Middle frontal gyrus (tissue), 1 donor: ENCODE measurements at regions not wholly inside any gene's neighbourhood (a gene's known extent, or its start where the extent isn't known, plus 50 kb on each side); places are given as distances from the start of the nearest gene placed in this dataset.

Source experiments
- DNase-seq: peaks from one replicate; pipeline ENCODE4 v3.0.0-alpha.2; 2015; ENCODE audit warnings: low spot score; ENCODE audit errors: extremely low spot score

DNA sequence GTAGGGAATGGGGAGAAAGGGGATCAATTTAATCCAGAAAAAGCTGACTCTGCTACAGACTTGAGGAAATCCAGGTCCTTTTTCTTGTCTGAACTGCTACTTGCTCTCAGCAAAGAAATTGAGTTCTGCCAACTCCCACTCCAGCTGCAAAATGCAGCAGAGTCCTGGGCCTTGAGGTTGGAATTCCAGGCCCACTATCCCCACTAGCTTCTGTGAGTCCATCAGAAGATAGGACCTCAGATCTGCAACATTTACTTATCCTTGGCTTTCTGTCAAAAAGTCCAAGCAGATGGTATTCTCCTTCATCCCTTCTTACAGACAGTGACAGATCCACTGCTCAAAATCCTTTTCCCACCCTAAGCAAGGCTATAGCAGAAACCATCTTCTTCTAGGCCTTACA lies 219.2 kb downstream of the ARHGAP12 start:
- DNase-seq: no peak

DNA sequence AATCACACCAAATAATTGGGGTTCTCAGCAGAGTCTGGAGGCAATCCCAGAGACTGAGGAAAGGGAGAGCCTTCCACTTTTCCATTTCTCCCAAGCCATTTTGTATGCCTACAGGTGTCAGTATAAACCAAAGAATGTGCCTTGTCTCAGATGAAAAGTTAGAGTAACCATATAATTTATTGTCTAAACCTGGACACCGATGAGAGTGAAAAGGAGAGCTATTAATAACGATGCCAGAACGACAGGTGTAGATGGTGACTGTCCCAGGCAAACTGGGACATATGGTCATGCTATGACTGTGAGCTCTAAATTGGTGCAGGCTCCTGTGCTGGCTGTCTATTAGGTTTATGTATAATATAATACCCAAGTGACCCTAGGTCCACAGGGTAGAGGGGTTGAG lies 219.6 kb downstream of the ARHGAP12 start:
- no peak for DNase-seq

DNA sequence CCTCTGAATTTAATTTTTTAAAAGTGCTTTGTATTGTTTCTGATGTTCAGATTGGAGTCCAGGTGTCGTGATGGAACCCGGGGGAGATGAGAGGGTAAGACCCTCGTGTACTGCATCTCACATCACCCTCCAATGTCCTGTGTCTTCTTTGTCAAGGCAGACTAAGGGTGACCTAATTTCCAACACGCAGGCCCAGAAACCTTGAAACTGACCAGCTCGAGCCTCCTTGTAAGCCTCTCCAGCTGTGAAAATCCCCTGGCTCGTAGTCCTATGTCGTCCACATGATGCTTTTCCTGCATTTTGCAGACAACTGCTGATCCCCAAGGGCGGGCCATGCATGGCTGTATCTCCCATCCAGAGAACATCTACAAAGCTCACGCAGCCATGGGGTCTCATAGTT lies 220.2 kb downstream of the ARHGAP12 start:
- DNase-seq: no peak

DNA sequence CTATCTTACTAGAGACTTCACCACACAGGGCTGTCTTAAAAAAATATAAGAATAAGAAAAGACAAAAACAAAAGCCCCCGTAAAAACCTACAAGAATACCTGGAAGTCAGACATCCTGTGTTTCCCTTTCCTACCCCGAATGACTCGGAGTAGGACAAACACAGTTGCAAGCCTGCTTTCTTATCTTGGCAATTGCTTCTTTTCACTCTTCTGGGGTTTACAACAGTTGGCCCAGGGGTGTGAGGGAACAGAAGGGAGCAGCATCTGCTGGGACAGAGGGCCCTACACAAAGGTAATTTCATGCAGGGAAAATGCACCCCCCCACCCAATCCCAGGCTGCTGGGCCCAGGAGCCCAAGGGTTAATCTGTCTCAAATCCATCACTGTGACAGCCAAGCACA lies 220.6 kb downstream of the ARHGAP12 start:
- no peak for DNase-seq

DNA sequence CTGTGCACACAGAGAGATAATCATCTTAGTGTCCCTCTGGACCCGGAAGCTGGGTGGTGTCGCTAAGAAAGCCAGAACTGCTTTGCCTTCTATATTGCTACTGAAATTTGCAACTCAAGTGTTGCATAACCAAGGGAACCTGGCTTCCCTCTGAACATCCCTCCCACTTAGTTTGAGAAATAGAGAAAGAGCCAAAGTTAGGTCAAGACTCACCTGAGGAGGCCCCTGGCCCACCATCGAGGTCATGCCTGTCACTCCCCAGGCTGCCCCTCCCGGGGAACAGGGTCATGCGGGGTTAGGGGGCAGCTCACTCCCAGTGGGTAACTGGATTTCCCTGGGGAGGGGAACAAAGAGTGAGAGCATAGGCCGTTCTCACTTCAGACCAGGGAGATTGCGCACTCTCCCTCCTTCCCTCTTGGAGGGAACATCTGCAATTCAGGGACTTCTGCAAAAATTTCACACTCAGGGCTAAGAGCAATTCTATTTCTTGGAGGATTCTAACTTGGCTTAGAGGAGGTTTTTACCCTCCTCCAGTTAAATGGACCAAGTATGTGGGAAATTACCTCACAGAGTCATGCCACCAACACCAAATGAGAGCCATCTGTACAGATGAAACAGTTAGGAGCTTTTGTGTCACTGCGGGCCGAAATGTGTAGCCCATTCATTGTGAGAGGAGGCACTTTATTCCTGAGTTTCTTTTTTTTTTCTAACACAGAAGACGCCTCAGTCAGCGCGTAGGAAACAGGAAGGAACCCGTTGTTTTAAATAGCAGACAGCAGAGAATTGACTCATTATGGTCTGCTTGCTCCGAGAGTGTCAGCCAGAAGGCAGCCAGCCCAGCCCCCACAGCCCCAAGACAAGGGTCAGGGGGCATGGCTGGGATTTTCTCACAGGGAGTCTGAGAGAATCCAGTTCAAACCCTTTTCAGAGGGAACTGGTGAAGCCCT lies 221.3 kb downstream of the ARHGAP12 start:
- DNase-seq: peak; percentile 37

DNA sequence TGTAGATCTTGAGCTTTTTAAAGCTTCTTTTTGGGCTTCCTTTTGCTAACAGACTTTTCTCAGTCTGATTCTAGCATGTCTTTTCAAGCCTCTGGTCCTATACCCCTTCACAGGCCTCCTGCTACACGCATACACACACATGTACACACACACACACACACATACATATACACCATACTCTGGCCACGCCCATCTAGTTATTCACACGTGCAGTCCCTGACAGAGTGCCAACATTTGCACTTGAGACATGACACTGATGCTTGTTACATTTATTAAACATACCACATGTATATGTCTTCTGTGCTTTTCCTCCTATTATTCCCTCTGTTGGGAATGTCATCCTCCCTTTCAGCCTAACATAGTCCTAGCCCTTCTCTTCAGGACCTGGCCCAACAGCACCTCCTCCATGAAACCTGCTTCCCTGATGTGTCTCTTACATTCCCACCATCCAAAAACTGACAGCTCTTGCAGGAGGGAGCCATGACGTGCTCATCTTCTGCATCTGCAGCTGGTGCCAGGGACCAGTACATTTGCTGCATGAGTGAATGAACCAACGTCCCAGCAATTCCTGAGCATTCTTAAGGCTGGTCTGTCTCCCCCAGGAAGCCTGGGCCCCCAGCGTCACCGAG lies 222.1 kb downstream of the ARHGAP12 start:
- DNase-seq: no peak

DNA sequence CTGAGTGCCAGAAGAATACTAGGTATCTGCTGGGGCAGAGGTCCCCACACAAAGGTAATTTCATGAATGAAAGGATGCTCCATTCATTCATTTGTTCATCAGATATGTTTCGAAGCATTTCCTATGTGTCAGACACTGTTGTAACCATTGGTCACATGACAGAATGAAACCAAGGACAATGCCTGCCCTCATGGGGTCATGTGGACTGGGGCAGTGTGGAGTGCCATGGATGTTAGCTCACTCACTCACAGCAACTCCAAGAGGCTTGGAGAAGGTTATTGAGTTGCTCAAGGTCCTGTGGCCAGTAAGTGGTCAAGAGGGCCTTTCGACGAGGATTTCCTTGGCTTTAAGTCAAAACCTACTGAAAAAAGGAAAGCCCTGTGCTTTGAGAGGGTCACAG lies 223.5 kb downstream of the ARHGAP12 start:
- no peak for DNase-seq

DNA sequence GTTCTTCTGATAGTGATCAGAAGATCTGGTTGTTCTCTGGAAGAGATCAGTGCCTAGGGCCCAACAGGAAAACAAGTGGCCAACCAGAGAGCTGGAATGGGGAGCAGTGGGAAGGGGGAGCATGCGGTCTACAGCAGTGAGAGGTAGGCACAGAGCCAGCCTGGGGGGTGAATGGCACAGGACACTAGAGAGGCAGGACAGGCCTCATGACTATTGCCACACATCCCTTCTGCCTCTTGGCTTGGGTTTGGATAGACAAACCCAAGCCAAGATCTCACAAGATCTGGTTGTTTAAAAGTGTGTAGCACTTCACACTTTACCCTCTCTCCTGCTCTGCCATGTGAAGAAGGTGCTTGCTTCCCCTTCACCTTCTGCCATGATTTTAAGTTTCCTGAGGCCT lies 224.4 kb downstream of the ARHGAP12 start:
- no peak for DNase-seq

DNA sequence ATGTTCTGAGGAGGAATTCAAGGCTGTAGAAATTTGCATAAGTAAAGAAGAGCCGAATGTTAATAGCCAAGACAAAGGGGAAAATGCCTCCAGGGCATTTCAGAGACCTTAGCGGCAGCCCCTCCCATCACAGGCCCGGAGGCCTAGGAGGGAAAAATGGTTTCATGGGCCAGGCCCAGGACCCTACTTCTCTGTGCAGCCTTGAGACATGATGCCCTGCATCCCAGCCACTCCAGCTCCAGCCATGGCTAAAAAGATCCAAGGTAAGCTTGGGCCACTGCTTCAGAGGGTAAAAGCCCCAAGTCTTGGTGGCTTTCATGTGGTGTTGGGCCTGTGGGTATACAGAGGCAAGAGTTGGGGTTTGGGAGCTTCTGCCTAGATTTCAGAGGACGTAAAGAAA lies 225.7 kb downstream of the ARHGAP12 start:
- no peak for DNase-seq

DNA sequence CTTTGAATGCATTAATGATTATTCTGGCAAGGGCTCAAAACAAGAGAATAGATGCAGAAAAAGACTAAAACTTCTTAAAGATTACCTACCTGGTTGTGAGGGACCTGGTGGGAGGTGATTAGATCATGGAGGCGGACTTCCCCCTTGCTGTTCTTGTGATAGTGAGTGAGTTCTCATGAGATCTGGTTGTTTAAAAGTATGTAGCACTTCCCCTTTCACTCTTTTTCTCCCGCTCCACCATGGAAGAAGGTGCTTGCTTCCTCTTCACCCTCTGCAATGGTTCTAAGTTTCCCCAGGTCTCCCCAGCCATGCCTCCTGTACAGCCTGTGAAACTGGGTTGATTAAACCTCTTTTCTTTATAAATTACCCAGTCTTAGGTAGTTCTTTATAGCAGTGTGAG lies 226.6 kb downstream of the ARHGAP12 start:
- DNase-seq: no peak

DNA sequence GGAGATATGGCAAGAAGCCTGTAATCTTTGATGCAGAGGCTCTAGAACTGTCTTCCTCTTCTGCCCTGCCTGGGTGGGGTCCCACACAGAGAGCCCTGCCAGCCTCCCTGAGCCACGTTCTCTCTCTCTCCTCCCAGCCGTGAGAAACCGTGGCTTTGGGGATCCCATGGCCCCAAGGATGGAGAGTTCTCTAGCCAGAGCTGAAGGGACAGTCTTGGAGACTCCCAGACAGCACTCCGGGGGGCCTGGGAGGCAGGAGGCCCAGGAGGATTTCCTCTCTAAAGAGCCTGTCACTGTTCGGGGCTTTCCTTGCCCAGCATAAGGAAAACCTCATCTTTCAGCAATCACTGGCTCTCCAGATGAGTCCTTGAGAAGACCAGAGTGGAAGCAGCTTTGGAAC lies 227.1 kb downstream of the ARHGAP12 start:
- DNase-seq: no peak

DNA sequence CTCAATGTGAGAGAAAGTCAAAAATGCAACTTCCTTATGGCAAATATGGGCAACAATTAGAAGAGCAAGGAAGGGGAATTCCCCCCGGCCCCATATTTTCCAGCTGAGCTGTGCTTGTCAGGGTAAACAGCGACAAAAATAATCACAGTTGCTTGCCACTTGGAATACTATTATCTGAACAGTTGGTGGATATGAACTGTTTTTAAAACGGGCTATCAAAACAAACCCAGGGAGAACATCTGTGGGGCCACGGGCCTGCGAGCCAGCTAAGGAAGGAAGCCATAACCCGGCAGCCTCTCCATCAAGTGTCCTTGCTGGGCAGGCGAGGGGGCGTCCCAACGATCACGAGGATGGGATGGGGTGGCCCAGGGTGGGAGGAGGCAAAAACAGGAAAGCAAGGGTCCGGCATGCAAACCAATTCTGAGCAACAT lies 228.4 kb downstream of the ARHGAP12 start:
- DNase-seq: no peak

DNA sequence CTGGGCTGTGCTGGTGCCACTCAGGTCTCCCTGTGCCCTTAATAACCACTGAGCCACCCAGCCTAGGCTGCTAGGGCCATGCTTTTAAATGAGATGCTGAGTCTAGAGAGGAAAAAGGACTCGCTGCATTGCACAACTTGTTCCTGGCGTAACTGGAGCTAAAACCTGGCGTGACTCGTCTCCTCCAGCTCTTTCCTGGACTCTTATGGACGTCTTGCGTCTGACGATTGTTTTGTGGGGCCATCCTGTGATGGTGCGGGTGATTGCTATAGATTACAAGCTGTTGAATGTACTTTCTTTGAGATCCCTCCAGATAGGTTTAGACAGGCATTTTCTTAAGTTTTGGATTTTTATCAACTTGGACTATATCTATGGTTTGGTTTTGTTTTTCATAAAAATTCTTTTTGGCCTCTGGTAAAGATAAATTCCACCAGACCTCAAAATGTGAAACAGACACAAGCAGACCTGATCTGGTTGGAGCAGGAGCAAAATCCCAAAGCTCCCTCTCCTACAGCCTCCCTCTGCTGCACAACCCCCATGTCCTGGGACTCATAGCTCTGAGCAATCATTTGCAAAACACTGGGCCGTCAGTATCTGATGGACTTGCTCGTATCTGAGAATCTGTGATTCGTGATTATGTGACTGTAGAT lies 230.3 kb downstream of the ARHGAP12 start:
- no peak for DNase-seq

DNA sequence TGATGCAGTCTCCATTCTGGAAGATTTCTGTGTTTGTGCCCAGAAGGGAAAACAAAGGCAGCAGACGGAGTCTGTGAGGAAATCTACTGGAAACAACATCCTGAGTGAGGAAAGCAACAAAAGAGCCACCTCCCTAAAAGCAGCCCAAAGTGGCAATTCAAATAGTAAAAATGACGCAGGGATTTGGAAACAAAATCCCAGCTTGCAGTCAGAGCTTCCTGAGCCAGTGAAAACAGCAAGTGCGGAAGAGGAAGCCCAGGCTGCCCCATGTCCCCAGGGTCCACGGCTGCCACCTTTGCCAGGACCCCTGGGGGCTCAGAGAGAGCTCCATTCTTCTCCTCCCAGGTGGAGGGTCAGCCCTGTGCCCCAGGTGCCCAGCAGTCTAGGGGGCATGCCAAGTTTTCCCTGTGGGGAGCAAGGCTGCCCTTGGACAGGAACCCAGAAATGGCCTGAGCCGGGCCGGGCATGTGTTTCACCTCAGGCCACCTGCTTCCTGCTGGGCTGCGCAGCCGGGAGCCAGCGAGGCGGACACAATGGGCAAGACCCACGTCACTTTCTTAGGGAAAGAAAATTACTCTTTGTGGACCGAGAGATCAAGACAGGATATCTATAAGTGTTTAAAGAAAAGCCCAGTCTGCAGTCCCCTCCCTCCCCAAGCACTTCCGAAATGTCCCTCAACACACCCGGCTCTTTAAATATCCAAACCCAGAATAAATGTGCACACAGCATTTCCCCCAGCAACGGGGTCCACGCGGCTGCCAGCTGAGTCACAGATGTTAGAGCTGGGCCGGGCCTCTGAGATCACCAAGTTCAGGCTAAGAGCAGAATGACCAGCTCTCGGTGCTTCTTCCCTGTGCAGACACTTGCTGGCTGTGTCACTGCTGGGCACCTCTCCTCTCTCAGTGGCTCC lies 231.1 kb downstream of the ARHGAP12 start:
- DNase-seq: no peak

DNA sequence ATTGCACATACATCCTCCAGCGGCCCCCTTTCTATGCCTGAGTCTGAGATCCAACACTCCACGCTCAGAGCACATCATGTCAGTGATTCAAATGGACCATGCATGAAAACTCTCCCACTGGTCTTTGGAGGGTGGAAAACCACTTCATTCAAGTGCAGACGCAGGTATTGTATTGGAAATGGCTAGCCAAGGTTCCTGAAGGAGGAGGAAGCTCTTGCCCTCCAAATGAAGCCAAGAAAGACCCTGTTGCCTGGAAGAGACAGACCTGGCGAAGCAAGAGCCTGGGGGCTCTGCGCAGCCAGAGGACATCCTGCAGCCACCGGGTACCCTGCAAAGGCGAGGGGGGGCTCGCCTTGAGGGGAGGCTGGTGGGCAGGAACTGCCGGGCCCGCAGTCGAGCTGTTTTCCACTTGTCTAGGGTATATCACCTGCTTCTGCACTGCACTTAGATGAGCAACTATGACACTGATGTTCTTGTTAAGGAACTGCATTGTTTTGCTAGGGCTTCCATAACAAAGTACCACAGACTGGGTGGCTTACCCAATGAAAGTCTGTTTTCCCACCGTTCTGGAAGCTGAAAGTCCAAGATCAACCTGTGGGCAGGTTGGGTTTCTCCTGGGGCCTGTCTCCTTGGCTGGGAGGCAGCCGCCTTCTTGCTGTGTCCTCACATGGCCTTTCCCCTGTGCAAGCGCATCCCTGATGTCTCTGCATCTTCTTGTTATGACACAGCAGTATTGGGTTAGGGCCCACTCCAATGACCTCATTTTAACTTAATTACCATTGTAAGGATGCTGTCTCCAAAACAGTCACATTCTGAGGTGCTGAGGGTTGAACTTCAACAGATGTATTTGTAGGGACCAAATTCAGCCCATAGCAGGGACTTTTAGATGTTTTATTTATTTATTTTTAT lies 233.4 kb downstream of the ARHGAP12 start:
- DNase-seq: no peak

DNA sequence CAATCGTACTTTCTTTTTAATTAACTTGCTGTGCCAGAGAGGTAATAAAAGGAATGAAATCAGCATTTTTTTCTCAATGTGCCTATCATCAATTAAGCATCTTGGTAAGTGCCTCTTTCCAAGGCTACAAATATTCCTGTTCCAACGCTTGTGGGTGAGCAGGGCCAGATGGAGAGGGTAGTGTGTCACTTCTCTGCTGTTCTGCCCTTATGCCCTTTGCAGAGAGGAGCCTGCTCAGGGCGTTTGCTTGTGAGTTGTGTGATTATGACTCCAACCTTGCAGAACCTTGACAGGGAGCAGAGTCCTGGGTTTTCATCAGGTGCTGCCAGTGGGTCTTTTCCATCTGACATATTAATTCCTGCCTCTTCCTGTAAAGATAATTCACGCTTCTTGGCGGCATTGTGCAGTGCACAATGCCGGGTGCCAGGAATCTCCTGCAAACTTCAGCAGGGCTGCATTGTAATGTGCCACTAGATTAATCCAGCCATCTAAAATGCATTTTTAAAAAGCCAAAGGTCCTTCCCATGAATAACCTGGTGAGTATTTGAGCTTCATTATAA lies 234.4 kb downstream of the ARHGAP12 start:
- DNase-seq: no peak

DNA sequence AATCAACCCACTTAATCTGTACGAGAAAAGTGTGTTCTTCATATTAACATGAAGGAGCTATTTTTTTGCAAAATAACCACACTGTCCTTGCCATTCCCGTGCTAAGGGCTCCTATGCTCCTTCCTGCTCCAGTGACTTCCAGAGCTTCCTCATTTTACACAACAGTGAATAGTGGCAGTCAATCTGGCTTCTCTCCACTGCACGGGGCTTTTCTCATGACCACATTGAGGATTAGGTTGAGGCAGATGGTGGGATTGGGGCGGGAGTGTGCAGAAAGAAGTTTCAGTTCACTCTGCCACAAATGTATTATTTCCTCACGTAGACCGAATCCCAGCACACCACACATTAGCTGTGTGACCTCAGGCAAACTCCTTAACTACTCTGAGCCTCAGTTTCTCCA lies 235.1 kb downstream of the ARHGAP12 start:
- no peak for DNase-seq

DNA sequence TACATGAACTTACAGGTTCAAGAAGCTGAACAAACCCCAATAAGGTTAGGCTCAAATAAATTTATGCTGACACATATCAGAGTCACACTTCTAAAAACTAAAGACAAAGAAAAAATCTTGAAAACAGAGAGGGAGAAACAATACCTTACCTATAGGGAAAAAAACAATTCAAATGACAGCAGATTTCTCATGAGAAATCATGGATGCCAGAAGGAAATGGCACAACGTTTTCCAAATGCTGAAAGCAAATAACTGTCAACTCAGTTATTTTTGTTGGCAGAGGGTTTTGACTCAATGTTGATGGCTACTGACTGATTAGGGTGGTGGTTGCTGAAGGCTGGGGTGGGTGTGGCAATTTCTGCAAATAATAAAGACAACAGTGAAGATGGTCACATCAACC lies 239.4 kb downstream of the ARHGAP12 start:
- DNase-seq: no peak

DNA sequence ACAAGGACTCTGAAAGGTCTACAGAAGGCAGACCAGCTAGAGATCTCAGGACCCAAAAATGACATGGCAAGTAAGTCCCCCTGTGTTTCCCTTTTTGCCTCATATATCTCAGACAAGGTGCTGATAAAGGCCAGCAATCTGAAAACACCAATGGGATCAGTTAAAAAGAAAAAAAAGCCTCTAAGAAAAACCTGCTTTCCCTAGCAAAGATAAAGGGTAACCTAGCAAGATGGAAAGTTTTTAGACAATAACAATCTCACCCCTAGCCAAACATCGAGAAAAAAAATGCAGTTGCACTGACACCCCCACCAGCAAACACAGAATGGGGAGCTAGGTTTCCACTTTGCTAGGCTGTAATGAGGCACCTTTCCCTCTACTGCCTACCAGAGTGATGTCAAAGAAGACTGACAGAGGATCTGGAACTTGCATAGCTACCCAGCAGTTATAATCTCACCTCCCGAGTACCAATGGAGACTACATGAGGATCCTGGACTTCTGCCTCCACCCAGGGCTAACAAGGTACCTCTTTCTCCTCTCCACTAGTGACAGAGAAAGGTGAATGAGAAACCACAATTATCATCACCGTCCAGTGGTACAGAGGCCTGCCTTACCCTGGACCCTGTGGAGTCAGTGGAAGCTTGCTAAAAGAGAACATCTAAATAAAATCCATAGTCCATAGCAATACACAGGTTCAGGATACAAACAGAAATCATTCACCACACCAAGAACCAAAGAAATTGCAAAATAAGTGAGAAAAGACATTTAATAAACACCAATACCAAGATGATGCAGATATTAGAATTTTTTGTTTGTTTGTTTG lies 240.8 kb downstream of the ARHGAP12 start:
- DNase-seq: no peak
